DMS153 treated with DMSO at 0.1 percent for 48 hours (cell line): ENCODE measurements at regions not wholly inside any gene's neighbourhood (a gene's known extent, or its start where the extent isn't known, plus 50 kb on each side); places are given as distances from the start of the nearest gene placed in this dataset.
"Not testable (repeated sequence)": the region's sequence is repeated elsewhere in the genome, so short reads cannot be mapped to it uniquely, and the experiment has no call there.

Experiments used
- DNase-seq: peaks from one replicate; lab custom pipeline; 2025; ENCODE audit not compliant: unreplicated experiment; lab: John Stamatoyannopoulos, UW

DNA sequence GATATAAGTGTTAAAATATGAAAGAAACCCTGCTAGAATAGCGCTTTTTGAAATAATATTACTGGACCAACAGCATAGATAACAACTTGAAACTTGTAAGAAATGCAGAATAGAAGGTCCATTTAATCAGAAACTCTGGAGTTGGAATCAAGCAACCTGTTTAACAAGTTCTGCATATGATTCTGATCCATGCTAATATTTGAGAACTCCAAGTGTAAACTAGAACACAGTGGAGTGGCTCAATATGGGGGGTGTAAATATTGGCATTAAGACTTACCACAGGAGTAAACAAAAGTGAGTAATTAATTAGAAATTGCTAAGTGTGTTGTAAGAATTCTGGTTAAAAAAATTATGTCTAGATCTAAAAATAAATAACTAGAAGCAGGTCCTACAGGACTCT, 151.2 kb downstream of the SLITRK1 start:
- no peak for DNase-seq

DNA sequence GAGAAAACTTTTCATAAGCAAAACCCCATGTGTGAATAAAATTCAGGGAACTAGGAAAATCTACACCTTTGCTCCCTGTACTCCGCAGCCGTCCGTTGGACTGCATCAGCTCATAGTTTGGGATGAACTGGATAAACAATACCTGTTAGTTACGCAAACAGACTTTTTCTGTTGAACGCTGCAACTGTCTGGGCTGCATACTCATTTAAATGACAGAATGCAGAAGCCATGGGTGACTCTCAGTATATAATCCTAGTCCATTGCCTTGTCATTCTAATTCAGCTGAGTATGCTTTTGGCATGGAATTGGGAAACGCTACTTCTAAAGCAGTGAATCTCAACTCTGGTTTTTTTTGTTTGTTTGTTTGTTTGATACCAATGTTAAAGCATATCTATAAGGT, 151.6 kb downstream of the SLITRK1 start:
- no peak for DNase-seq

DNA sequence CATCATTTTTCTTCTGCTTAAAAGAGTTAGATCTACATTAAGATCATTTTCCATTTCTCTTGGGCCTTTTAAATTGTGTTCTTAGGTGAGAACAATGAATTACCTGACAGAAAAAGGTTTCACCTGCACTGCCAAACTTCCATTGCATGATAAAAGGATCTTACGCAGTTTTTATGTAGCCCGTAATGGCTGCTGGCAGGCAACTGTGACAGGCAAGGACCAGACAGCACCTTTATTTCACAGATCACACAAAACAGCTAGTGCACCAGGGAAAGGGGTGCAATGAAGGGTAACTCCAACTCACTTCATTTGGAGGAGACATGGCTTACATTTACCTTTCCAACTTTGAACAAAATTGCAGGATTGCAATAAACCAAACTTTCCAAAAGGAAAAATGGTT, 159.8 kb downstream of the SLITRK1 start:
- no peak for DNase-seq

DNA sequence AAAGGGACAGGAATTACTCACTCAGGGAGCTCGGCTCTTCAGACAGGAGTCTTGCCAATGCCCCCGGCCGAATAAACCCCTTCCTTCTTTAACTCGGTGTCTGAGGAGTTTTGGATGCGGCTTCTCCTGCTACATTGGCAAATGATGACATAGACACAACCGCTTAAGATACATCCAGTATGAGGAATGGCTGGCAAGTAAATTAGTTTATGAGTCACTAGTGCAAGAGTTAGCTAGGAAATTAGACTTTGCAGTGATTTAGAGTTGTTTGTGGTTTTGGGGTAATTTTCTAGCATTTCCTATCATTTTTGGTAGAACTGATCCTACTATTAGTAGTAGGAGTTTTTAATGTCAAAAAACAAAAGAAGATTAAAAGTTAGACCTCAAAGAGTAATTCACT, 166.2 kb downstream of the SLITRK1 start:
- no peak for DNase-seq

DNA sequence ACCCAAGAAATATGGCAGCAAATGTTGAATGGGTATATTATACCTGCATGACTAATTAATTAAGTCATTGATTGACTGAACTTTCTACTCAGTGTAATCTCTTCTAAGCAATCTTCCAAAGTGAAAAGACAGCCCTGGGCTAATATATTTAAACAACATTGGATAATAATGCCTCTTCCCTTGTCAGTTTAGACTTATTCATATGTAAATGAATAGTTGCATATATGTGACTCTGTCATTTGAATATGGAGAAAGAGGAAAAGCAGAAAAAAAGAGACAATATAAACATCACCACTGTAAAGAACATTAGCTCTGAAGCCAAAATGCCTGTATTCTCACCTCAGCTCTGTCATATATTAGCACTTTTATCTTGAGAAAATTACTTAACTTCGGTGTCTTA, 168.0 kb downstream of the SLITRK1 start:
- DNase-seq: no peak

DNA sequence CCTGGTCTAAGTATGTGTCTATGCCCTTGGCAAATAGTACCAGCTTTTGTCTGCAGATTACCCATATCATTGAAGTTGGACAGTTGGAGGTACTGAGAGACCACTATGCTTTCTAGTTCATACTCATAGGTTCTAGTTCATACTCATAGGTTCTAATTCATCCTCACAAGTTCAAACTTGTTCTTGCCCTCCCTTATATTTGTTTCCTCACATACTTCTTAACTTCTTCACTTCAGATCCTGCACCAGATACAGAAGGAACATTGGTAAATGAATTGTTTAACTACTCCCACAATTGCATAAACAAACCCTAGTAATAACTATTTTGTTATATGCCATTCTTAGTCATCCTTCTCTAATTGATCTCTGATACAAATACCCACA, 172.2 kb downstream of the SLITRK1 start:
- DNase-seq: no peak

DNA sequence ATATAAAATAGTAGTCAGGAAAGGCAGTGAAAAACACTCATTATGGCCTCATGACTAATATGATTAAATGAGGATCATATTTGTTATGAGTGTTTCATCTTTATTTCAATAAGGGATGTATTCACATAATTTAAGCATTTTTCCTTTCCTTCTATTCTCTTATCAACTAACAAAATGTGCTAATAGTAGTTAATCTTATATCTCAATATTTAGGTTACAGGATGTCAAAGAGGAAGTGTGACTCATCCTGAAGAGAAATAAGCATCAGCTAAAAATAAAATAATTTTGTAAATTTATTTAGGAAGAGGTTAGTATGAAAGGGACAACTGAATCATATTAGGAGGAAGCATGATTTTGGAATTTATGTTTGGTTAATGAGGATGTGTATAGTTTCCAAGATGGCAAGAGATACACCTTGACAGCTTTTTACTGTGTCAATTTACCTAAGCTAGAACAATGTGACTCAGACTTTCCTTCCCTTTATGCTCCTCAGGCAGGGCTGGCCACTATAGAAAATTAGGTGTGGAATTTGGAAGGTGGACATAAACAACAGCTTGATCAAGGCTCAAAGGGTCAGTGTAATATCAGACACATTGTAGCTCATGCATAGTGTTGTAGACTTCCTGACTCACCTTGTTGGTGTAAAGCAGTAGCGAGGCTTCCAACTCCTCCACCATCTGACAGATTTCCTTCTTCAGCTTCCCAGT, 172.7 kb downstream of the SLITRK1 start:
- no peak for DNase-seq

DNA sequence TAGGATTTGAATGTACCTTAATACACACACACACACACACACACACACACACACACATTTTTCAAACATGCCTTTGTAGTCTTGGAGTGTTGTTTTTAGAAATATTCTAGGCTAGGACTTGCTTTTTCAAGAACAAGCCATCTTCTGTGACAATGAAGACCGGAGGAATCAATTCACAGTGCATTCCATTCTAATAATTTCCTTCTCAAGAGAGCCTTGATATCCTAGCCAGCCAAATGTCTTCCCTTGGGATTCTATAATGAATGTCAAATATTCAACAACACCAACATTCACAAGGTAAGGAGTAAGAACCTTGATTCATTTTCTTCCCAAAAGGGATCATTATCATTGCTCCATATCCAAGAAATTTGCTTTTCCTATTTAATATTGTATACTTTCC, 180.3 kb downstream of the SLITRK1 start:
- DNase-seq: no peak

DNA sequence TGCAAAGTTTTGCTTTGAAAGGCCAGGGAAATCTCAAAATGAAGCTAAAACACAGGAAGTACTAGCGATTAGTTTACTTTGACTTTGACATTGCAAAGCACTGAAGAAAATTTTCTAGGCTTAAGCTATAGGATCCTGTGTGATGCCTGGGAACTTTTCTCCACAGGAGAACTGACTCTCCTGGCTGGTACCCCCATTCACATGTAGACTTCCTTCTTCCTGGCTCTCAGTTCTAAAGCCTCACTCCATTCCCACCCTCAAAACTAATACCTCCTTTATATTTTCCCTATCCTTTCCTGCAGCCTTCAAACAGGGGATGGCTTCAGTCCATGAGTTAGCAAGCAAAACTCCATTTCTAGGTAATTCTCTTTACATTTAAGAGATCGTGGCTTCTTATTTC, 189.5 kb downstream of the SLITRK1 start:
- DNase-seq: no peak

DNA sequence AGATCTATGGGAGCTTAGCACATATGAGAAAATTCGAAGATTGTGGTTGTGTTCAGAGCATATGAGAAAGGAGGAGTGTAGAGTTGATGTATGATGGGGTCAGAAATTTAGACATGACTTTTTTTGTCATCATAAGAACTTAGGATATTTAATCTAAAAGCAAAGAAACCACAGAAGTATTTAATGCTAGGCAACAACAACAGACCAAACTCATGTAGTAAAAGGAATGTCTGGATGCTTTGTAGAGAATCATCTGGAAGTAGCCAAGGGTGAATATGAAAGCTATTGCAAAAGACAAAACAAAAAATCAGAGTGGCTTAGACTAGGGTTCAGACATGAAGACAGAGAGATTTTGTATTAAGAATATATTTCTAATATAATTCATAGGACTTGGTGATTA, 190.3 kb downstream of the SLITRK1 start:
- no peak for DNase-seq

DNA sequence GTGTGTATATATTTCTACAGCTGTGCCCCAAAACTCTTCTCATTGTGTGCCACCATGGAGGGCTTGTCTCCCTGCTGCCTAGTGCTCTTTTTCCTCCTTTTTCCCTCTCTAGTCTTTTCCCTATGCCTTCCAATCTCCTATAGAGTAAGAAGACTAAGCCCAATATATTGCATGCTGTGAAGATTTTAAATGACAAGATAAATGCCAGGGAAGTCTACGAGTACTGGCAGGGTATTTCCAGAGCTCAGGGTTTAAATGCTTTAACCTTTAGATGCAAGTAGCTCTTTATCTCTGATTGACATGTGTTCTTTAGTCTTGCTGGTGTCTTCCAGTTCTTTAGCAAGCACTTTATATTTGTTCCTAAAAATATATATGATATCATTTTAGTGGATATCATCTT, 200.7 kb downstream of the SLITRK1 start:
- DNase-seq: no peak

DNA sequence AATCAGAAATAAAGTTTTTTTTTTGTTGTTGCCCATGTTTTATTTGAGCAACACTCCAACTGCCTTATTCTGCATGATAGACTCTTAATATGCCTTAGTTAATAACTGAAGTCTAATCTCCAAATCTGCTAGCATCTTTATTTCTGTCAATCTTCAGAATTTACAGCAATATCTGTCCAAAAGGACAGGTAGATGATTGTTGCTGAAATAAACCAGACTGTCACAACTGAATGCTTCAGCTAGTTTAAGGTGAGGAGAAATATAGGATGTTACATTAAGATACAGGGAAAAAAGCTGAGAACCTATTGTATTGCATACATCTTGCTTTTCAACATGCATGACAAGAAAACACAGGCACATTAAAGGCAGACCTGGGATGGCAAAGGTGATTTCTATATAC, 204.3 kb downstream of the SLITRK1 start:
- no peak for DNase-seq

DNA sequence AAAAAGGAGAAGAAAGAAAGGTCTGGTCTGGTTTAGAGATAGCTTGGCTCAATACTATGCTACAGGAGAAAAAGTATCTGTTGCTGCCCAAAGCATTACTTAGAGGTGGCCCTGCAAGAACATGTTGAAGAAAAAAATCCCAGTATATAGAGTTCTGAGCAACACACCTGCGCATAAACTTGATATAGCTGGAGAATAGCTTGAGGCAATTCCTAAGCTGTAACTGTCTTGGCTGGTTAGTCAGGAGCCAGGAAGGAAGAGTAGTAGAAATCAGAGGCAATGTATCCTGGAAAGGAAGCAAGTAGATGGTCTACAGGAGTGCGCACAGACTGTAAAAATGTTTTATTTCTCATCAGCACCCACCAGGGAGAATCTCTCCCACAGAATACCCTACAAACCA, 209.7 kb downstream of the SLITRK1 start:
- DNase-seq: no peak

DNA sequence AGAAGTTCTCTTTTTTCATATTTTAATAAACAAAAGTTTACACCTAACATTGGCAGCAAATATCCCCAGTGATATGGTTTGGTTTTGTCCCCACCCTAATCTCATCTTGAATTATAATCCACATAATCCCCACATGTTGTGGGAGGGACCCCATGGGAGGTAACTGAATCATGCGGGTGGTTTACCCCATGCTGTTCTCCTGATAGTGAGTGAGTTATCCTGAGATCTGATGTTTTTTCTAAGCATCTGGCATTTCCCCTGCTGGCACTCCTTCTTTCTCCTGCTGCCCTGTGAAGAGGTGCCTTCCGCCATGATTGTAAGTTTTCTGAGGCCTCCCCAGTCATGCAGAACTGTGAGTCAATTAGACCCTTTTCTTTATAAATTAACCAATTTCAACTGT, 214.7 kb downstream of the SLITRK1 start:
- DNase-seq: no peak

DNA sequence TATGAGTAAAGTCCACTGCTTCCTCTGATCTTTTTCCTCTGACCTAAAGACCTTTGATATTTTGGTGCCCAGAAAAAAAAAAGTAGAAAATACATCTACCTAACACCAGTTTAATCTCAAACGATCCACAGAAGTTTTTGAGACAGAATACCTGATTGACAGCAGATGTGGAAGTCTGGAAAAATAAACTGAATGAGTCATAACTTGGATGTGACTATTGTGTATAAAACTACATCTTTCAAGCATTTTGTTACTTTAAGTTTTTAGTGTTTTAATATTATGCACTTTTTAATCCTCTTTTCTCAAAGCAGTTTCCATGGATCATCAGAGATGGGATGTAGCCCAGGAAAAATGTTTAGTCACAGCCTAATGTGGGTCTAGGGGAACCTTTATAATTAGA, 216.1 kb downstream of the SLITRK1 start:
- no peak for DNase-seq

DNA sequence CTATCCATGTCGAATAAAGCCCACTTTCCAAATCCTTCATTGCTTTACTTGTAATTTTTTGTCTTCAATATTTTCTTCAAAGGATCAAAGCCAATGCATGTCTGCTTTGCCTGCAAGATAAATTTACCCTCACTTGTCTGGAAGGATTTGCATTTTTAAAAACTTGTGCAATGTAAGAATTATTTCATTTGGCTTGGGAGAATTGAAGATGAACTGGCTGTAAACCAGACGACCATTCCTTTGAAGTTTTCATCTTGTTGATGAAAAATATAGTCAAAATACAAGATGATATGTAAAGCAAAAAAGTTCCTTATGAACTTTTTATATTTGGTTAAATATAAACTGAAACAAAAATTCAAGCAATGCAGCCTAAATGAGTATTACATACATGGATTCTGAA, 225.0 kb downstream of the SLITRK1 start:
- DNase-seq: no peak

DNA sequence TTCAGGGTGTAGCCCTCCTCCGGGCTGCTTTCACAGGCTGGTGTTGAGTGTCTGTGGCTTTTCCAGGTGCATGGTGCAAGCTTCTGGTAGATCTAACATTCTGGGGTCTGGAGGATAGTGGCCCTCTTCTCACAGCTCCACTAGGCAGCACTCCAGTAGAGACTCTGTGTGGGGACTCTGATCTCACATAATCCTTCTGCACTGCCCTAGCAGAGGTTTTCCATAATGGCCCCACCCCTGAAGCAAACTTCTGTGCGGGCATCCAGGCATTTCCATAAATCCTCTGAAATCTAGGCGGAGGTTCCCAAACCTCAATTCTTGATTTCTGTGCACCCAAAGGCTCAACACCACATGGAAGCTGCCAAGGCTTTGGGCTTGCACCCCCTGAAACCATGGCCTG, 239.7 kb downstream of the SLITRK1 start:
- not testable (repeated sequence) for DNase-seq

DNA sequence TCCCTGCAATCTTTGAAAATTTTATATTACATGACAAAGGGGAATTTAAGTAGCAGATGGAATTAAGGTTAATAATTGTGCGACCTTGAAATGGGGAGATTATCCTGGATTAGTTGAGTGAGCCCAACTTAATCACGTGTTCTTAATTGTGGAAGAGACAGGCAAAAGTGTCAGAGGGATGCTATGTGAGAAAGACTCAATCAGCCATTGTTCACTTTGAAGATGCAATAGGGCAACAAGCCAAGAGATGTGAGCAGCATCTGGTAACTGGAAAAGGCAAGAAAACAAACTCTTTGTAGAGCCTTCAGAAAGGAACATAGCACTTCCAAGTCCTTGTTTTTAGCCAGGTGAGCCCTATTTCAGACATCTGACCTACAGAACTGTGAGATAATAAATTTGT, 247.7 kb downstream of the SLITRK1 start:
- no peak for DNase-seq

DNA sequence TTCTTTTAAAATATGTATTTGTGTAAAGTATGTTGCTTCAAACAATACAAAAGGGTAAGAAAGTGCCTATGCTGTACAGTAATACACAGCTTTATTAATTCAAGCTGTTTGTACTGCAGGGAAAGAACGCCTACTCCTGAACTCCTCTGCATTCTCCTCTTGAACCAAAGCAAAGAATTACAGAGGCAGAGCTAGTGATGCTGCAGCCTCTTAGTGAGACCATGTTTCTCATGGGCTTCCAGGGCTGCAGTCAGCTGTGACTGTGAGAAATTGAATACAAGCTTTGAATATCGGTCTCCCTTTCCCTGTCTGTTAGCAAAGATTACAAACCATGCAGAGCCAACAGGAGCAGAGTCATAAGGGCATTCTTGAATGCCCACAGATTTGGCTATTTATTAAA, 248.5 kb downstream of the SLITRK1 start:
- no peak for DNase-seq

DNA sequence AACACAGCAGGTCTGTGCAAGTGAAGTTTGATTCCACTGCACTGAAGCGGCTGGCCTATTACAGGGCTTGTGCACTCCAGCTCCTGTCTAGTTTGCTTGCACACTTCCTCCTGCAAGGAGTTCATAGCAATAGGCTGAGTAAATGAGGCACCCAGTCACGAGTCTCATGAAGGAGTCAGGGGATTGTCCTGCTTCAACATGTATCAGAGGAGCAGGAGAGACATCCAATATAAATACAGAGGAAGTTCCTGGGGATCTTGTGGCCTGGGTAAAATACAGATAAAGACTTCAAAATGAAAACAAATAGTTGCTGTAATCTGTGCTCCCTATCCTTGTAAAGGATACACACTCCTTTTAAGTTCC, 259.9 kb downstream of the SLITRK1 start:
- DNase-seq: no peak

DNA sequence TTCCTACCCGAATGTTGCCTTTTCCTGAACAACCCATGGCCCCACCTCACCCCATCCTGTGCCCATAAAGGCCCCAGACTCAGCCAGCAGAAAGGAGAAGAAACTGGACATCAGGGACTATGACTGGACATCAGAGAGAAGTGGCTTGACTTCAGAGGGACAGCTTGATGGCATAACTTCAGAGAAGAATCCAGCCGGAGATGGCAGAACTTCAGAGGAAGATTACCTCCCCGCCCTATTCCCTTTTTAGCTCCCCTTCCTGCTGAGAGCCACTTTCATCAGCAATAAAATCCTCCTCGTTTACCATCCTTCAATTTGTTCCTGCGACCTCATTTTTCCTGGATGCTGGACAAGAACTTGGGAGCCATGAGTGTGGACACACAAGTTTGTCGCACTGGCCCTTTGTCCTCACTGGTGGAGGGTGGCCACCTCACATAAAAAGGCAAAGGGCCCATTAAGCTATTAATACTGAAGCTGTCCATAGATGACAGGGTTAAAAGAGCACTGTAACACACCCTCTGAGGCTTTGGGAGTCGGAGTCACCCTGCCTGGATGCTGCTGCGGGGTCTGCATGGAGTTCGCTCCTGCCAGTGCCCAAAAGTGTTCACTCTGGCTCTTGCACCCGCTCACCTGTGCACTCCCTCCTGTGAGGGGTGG, 260.4 kb downstream of the SLITRK1 start:
- no peak for DNase-seq

DNA sequence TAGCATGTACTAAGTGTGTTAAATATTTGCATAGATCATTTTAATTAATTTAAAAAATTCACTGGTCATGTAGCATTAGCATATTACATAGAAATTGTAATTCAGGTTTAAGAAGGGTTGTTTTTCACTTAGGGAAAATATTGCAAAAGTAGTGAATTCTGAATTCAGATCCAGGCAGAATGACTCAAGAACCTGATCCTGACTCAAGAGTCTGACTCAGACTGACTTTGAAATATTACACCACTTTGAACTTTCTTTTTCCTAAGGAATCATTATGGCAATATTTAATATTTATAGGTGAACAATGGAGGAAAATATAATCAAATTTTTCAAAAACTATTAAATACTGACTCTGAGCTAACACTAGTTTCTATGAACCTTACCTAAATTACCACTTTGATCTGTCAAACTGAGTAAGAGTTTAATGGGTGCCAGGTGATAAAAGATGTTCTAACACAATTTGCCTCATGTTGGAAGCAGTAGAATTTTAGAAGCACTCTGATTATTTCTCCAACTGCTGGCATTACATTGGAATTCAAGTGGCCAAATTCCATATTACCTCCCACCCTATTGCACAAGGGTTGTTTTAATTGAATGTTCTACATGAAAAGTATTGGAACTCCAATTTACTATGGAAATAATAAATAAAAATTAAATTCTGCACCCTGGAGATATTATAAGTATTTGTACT, 261.6 kb downstream of the SLITRK1 start:
- no peak for DNase-seq

DNA sequence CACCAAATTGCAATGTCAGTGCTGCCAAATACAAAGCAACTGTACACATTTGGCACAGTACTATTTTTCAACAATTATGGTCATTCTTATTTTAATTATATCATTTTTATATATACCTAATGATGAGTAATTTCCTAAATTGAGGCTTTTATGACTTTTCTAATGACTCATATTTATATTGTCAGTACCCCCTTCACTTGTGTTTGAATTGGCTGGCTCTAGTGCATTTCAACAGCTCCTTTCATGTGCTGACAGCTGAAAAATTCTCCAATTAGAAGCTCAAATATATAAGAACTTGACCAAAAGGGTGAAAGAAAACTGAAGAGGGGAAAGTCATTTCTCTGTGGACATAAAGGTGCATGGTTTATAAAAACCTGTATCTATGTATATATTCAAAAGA, 263.3 kb downstream of the SLITRK1 start:
- DNase-seq: no peak
